ENCODE measurements at regions not wholly inside any gene's neighbourhood (a gene's known extent, or its start where the extent isn't known, plus 50 kb on each side); places are given as distances from the start of the nearest gene placed in this dataset.

DNA sequence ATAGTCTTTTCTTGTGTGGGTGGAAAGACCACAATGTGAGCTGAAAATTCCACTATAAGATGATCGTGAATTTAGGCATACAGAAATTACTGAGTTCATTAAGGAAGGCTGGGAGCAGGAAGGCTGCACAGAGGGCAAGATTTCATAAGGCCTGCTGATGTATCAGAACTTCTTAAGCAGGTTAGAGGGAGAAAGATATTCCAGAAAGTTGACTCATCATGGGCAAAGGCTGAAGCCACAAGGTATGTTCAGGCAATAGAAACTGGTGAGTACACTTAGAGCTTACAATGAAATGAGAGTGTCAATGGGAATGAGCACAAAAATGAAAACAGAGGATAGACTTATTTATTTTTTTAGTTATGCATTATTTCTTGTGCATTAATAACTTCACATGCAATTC lies 618.6 kb downstream of the CBLN4 start:
- TF ChIP-seq EZH2phosphoT487 (IDR thresholded peaks at IDR 0.05; ENCODE audit: borderline replicate concordance) = no peak
- TF ChIP-seq, protein P1, sequence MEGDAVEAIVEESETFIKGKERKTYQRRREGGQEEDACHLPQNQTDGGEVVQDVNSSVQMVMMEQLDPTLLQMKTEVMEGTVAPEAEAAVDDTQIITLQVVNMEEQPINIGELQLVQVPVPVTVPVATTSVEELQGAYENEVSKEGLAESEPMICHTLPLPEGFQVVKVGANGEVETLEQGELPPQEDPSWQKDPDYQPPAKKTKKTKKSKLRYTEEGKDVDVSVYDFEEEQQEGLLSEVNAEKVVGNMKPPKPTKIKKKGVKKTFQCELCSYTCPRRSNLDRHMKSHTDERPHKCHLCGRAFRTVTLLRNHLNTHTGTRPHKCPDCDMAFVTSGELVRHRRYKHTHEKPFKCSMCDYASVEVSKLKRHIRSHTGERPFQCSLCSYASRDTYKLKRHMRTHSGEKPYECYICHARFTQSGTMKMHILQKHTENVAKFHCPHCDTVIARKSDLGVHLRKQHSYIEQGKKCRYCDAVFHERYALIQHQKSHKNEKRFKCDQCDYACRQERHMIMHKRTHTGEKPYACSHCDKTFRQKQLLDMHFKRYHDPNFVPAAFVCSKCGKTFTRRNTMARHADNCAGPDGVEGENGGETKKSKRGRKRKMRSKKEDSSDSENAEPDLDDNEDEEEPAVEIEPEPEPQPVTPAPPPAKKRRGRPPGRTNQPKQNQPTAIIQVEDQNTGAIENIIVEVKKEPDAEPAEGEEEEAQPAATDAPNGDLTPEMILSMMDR (conservative IDR thresholded peaks at IDR 0.05; ENCODE audit: low read length) = no peak
- Histone ChIP-seq H3K4me3 (ENCODE audit: low read length, poor library complexity, severe bottlenecking) (no peak overlapping the region), H3K4me2 (ENCODE audit: low read depth, low read length, poor library complexity, severe bottlenecking) (no peak overlapping the region), H3K9me2 (replicated peaks; ENCODE audit: low read depth, low read length) (no peaks in the 10 kb centered on the region), H3K9ac (ENCODE audit: low read depth, low read length, poor library complexity, severe bottlenecking) (no peak overlapping the region), H2AFZ (ENCODE audit: low read length) (no peak overlapping the region), H3K27me3 (ENCODE audit: insufficient read depth, low read length, poor library complexity, severe bottlenecking) (no peaks in the 10 kb centered on the region), H4K20me1 (ENCODE audit: insufficient read depth, low read length, poor library complexity, severe bottlenecking) (no peaks in the 10 kb centered on the region), H3K4me1 (ENCODE audit: insufficient read depth, low read length, poor library complexity, severe bottlenecking) (no peaks in the 10 kb centered on the region), H3F3A (ENCODE audit: low read depth) (no peaks in the 10 kb centered on the region), H3K9me3 (ENCODE audit: insufficient read depth, low read depth, low read length) (no peaks in the 10 kb centered on the region), H3K79me2 (ENCODE audit: insufficient read depth, low read length) (no peaks in the 10 kb centered on the region), H3K36me3 (ENCODE audit: insufficient read depth, low read length) (no peaks in the 10 kb centered on the region)

DNA sequence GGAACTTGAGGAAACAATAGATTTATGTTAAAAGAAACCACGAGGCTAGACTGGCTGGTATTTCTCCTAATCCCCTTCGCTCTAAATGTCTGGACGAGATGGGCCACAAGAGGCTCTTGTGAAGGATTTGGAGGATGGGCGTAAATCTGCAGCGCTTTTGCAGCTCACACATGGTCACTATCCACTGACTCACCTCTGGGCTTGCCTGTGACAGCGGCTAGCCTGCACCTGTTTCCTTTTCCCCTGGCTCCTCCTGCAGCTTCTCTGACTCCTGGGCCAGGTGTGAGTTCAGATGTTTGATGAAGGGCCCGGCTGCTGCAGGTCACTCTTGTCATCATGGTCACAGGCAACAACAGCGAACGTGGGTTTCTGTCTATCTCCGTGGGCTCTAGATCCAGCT lies 629.4 kb downstream of the CBLN4 start:
- Histone ChIP-seq H3K4me3 (ENCODE audit: low read length, poor library complexity, severe bottlenecking) (no peak overlapping the region), H3K36me3 (ENCODE audit: insufficient read depth, low read length) (no peaks in the 10 kb centered on the region), H3K27me3 (ENCODE audit: insufficient read depth, low read length, poor library complexity, severe bottlenecking) (no peaks in the 10 kb centered on the region), H3K9me2 (replicated peaks; ENCODE audit: low read depth, low read length) (no peaks in the 10 kb centered on the region; the same call in 1 of the 2 replicates), H3K79me2 (ENCODE audit: insufficient read depth, low read length) (no peaks in the 10 kb centered on the region), H3K4me2 (ENCODE audit: low read depth, low read length, poor library complexity, severe bottlenecking) (no peak overlapping the region), H3F3A (ENCODE audit: low read depth) (no peaks in the 10 kb centered on the region), H3K9me3 (ENCODE audit: insufficient read depth, low read depth, low read length) (no peaks in the 10 kb centered on the region), H2AFZ (ENCODE audit: low read length) (no peak overlapping the region), H3K9ac (ENCODE audit: low read depth, low read length, poor library complexity, severe bottlenecking) (no peak overlapping the region), H4K20me1 (ENCODE audit: insufficient read depth, low read length, poor library complexity, severe bottlenecking) (no peaks in the 10 kb centered on the region), H3K4me1 (ENCODE audit: insufficient read depth, low read length, poor library complexity, severe bottlenecking) (no peaks in the 10 kb centered on the region)
- no peak for TF ChIP-seq EZH2phosphoT487 (IDR thresholded peaks at IDR 0.05; ENCODE audit: borderline replicate concordance)
- TF ChIP-seq, protein P1 (conservative IDR thresholded peaks at IDR 0.05; ENCODE audit: low read length) = no peak

DNA sequence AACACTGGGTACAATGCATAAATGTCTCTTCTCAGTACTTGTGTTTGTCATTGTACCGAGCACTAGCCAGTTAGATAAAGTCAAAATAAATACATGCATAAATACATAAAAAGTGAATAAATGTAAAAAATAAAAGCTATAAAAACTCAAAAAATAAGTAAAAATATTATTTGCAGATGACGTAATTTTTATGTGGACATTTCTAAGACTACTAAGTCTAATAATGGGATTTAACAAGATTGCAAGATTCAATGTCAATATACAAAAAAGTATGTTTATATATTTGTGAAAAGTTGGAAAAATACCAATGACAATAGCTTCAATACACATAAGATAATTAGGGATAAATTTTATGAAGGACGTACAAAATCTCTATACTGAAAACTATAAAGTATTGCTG lies 639.6 kb downstream of the CBLN4 start:
- Histone ChIP-seq H3K4me2 (ENCODE audit: low read depth, low read length, poor library complexity, severe bottlenecking) (no peak overlapping the region), H3F3A (ENCODE audit: low read depth) (no peaks in the 10 kb centered on the region), H3K36me3 (ENCODE audit: insufficient read depth, low read length) (no peaks in the 10 kb centered on the region), H3K79me2 (ENCODE audit: insufficient read depth, low read length) (no peaks in the 10 kb centered on the region), H3K4me1 (ENCODE audit: insufficient read depth, low read length, poor library complexity, severe bottlenecking) (no peaks in the 10 kb centered on the region), H3K9ac (ENCODE audit: low read depth, low read length, poor library complexity, severe bottlenecking) (no peak overlapping the region), H2AFZ (ENCODE audit: low read length) (no peak overlapping the region), H3K9me3 (ENCODE audit: insufficient read depth, low read depth, low read length) (no peaks in the 10 kb centered on the region), H3K27me3 (ENCODE audit: insufficient read depth, low read length, poor library complexity, severe bottlenecking) (no peaks in the 10 kb centered on the region), H3K9me2 (replicated peaks; ENCODE audit: low read depth, low read length) (0 out of 2 replicates have a peak, but pooled peaks cover 4% of the 10 kb centered on the region), H4K20me1 (ENCODE audit: insufficient read depth, low read length, poor library complexity, severe bottlenecking) (no peaks in the 10 kb centered on the region), H3K4me3 (ENCODE audit: low read length, poor library complexity, severe bottlenecking) (no peak overlapping the region)
- TF ChIP-seq, protein P1 (conservative IDR thresholded peaks at IDR 0.05; ENCODE audit: low read length) = no peak
- no peak for TF ChIP-seq EZH2phosphoT487 (IDR thresholded peaks at IDR 0.05; ENCODE audit: borderline replicate concordance)
